HCT116 (cell line): ENCODE measurements at regions not wholly inside any gene's neighbourhood (a gene's known extent, or its start where the extent isn't known, plus 50 kb on each side); places are given as distances from the start of the nearest gene placed in this dataset.

Source experiments
- ATAC-seq: fragments of 200-7000 bp; cut with Tn5 transposase; 2 replicates; pipeline ENCODE4 v1.9.1; 2020; ENCODE audit warnings: mild to moderate bottlenecking, moderate library complexity
- BruUV-seq: library from RNA; stranded (reverse); fragments of 400-500 nt; replicated peaks from 2 replicates; lab custom pipeline; 2021; lab: Mats Ljungman, UMichigan
- CTCF ChIA-PET: fragments of 300-600 bp; sonication (Branson Sonifier 250); formaldehyde crosslinking; loops from one replicate; lab custom pipeline; 2021; ENCODE audit warnings: antibody characterized with exemption; lab: Charles Lee
- POLR2A ChIA-PET: fragments of 300-600, 350-600 bp; sonication (Branson Sonifier 250); formaldehyde crosslinking; loops from one replicate; lab custom pipeline; 2021; ENCODE audit warnings: antibody characterized with exemption; lab: Charles Lee
- RAD21 ChIA-PET, 2 experiments: fragments of 300-600 bp; sonication (Branson Sonifier 250); formaldehyde crosslinking; loops; one replicate each; lab custom pipeline; 2023; ENCODE audit warnings: low total read pairs in 2 of 2; ENCODE audit not compliant: uncharacterized antibody in 2 of 2, unreplicated experiment in 2 of 2, low non-redundant PET in 1 of 2; lab: Charles Lee
- DNase-seq: peaks from one replicate; pipeline ENCODE4 v3.0.0-alpha.2; 2010; ENCODE audit warnings: low read depth, low spot score
- H2AFZ ChIP-seq: fragments of 200-600 bp; shearing (Covaris generic), sonication (generic); 2 replicates; pipeline ENCODE4 v1.6.1; 2017; ENCODE audit warnings: low read depth, mixed run types, mixed read lengths, antibody characterized with exemption, low read length; ENCODE audit not compliant: poor library complexity, severe bottlenecking
- H3K27ac ChIP-seq: 2 replicates; pipeline ENCODE4 v1.5.1; 2012; ENCODE audit warnings: low read depth, low read length
- H3K27me3 ChIP-seq: fragments of 200-600 bp; sonication (generic); 2 replicates; pipeline ENCODE4 v1.6.1; 2016; ENCODE audit warnings: mixed run types, low read length, mixed read lengths; ENCODE audit not compliant: insufficient read depth
- H3K36me3 ChIP-seq, 2 experiments: fragments of 200-500 bp in 1 of 2; fragments of 200-600 bp in 1 of 2; sonication (Bioruptor generic) in 1 of 2; sonication (generic) in 1 of 2; 2 replicates each; pipeline versions ENCODE4 v1.5.1 to v1.6.1; 2014 to 2016; ENCODE audit warnings: low read length in 2 of 2, inconsistent platforms in 1 of 2, mixed read lengths in 1 of 2, mixed run types in 1 of 2; ENCODE audit not compliant: insufficient read depth in 2 of 2, control insufficient read depth in 1 of 2
- H3K4me1 ChIP-seq, 2 experiments: fragments of 200-600 bp in 1 of 2; sonication (generic) in 1 of 2; 2 replicates each; pipeline versions ENCODE4 v1.5.1 to v1.6.1; 2012 to 2017; ENCODE audit warnings: low read length in 2 of 2, inconsistent platforms in 1 of 2, mild to moderate bottlenecking in 1 of 2, mixed read lengths in 1 of 2, mixed run types in 1 of 2, moderate library complexity in 1 of 2; ENCODE audit not compliant: insufficient read depth in 2 of 2, control insufficient read depth in 1 of 2
- H3K4me2 ChIP-seq: fragments of 200-600 bp; sonication (generic); 2 replicates; pipeline ENCODE4 v1.6.1; 2017; ENCODE audit warnings: mixed run types, low read length, mixed read lengths
- H3K4me3 ChIP-seq, 2 experiments: fragments of 200-600 bp in 1 of 2; sonication (generic) in 1 of 2; replicated peaks in 1 of 2; 2 replicates each; pipeline ENCODE4 v1.5.1; 2011 to 2016; ENCODE audit warnings: low read length in 2 of 2, control low read depth in 1 of 2, low read depth in 1 of 2, mild to moderate bottlenecking in 1 of 2, mixed read lengths in 1 of 2, mixed run types in 1 of 2
- H3K79me2 ChIP-seq: fragments of 200-600 bp; sonication (generic); 2 replicates; pipeline ENCODE4 v1.6.1; 2017; ENCODE audit warnings: mild to moderate bottlenecking, mixed run types, low read length, moderate library complexity, mixed read lengths; ENCODE audit not compliant: insufficient read depth
- H3K9ac ChIP-seq: fragments of 200-600 bp; sonication (generic); 2 replicates; pipeline ENCODE4 v1.6.1; 2016; ENCODE audit warnings: low read length, mixed read lengths
- H3K9me2 ChIP-seq: fragments of 200-600 bp; sonication (generic), shearing (Covaris generic); 2 replicates; pipeline ENCODE4 v1.6.1; 2017; ENCODE audit warnings: mixed run types, mild to moderate bottlenecking, moderate library complexity; ENCODE audit not compliant: insufficient read depth
- H3K9me3 ChIP-seq, 2 experiments: fragments of 200-500 bp in 1 of 2; fragments of 200-600 bp in 1 of 2; sonication (Bioruptor generic) in 1 of 2; sonication (generic) in 1 of 2; 2 replicates each; pipeline ENCODE4 v1.6.1; 2014 to 2017; ENCODE audit warnings: low read length in 2 of 2, mixed read lengths in 2 of 2, inconsistent platforms in 1 of 2, low read depth in 1 of 2, mild to moderate bottlenecking in 1 of 2, mixed run types in 1 of 2, moderate library complexity in 1 of 2; ENCODE audit not compliant: control insufficient read depth in 1 of 2, insufficient read depth in 1 of 2
- H4K20me1 ChIP-seq: fragments of 200-600 bp; sonication (generic), shearing (Covaris generic); 2 replicates; pipeline ENCODE4 v1.6.1; 2017; ENCODE audit warnings: mixed run types, mild to moderate bottlenecking, moderate library complexity; ENCODE audit not compliant: insufficient read depth
- CBX3 ChIP-seq: IDR thresholded peaks from 2 replicates; pipeline ENCODE4 v1.6.1; 2012; ENCODE audit warnings: low read depth
- CEBPB ChIP-seq: IDR thresholded peaks from 2 replicates; pipeline ENCODE4 v1.6.1; 2012; ENCODE audit warnings: low read depth
- CTCF ChIP-seq, 3 experiments: fragments of 200-600 bp in 1 of 3; sonication (generic) in 1 of 3; IDR thresholded peaks in 2 of 3; conservative IDR thresholded peaks in 1 of 3; 2 replicates each; pipeline ENCODE4 v1.5.1; 2012 to 2017; ENCODE audit warnings: low read depth in 2 of 3, low read length in 2 of 3, antibody characterized with exemption in 1 of 3, borderline replicate concordance in 1 of 3, control low read depth in 1 of 3, mild to moderate bottlenecking in 1 of 3, mixed read lengths in 1 of 3, mixed run types in 1 of 3, moderate library complexity in 1 of 3; ENCODE audit not compliant: insufficient read depth in 1 of 3
- EGR1 ChIP-seq: IDR thresholded peaks from 2 replicates; pipeline ENCODE4 v1.6.1; 2012; ENCODE audit warnings: low read depth
- ELF1 ChIP-seq: IDR thresholded peaks from 2 replicates; pipeline ENCODE4 v1.6.1; 2012; ENCODE audit warnings: low read depth, borderline replicate concordance
- EZH2 ChIP-seq: fragments of 200-600 bp; sonication (generic); IDR thresholded peaks from 2 replicates; pipeline ENCODE4 v1.6.1; 2017; ENCODE audit warnings: antibody characterized with exemption, mixed run types
- EZH2phosphoT487 ChIP-seq: fragments of 200-600 bp; IDR thresholded peaks from 2 replicates; pipeline ENCODE4 v1.6.1; 2018; ENCODE audit warnings: antibody characterized with exemption, borderline replicate concordance
- FOSL1 ChIP-seq: IDR thresholded peaks from 2 replicates; pipeline ENCODE4 v1.6.1; 2012; ENCODE audit warnings: low read depth
- JUND ChIP-seq: IDR thresholded peaks from 2 replicates; pipeline ENCODE4 v1.6.1; 2012
- POLR2A ChIP-seq: IDR thresholded peaks from 2 replicates; pipeline ENCODE4 v1.7.0; 2011; ENCODE audit warnings: borderline replicate concordance; ENCODE audit not compliant: insufficient read depth, insufficient read length; ENCODE audit errors: extremely low read depth
- POLR2AphosphoS5 ChIP-seq: IDR thresholded peaks from 2 replicates; pipeline ENCODE4 v1.6.1; 2011; ENCODE audit warnings: mild to moderate bottlenecking, low read depth, low read length, moderate library complexity
- RAD21 ChIP-seq: IDR thresholded peaks from 2 replicates; pipeline ENCODE4 v1.6.1; 2012; ENCODE audit warnings: low read depth, mild to moderate bottlenecking
- SIN3A ChIP-seq: IDR thresholded peaks from 2 replicates; pipeline ENCODE4 v1.6.1; 2012; ENCODE audit warnings: low read depth
- SRF ChIP-seq: IDR thresholded peaks from 2 replicates; pipeline ENCODE4 v1.6.1; 2012; ENCODE audit warnings: low read depth
- TCF7L2 ChIP-seq: IDR thresholded peaks from 2 replicates; pipeline ENCODE4 v1.7.0; 2011; ENCODE audit warnings: borderline replicate concordance, inconsistent platforms; ENCODE audit not compliant: insufficient read depth, insufficient read length; ENCODE audit errors: extremely low read depth
- YY1 ChIP-seq: IDR thresholded peaks from 2 replicates; pipeline ENCODE4 v1.6.1; 2011; ENCODE audit warnings: low read length, low read depth, moderate library complexity, mild to moderate bottlenecking; ENCODE audit not compliant: insufficient replicate concordance; ENCODE audit errors: extremely low read depth
- ZFX ChIP-seq: fragments of 450-650 bp; IDR thresholded peaks from 2 replicates; pipeline ENCODE4 v1.6.1; 2017
- ZNF274 ChIP-seq: fragments of 200-500 bp; sonication (Bioruptor generic); IDR thresholded peaks from 2 replicates; pipeline ENCODE4 v1.6.1; 2014; ENCODE audit warnings: mild to moderate bottlenecking, low read depth, low read length, inconsistent platforms
- intact Hi-C: fragments of 100-400 bp; cut with micrococcal nuclease; formaldehyde crosslinking; loops from 2 replicates; pipeline ENCODE4 v1.10.0; 2022
- TF ChIP-seq, protein P1 (sequence below): IDR thresholded peaks from 2 replicates; pipeline ENCODE4 v1.6.1; 2012

DNA sequence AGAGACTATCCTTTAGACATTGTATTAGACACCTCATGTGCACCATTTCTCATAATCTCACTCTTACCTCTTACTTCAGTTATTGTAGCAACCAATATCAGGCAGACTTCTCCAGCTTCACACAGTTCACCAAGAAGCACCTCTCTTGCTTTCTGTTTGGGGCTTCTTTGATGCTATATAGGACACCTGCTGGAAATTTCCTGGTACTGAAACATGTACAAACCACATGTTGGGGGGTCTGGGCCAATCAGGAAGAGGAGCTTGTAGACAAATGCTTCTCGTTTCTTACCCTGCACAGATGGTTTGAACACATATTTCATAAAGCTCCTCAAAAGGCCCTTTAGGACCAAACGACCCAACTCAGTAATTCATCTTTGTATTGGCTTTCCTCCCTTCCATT is 212.1 kb downstream of the IZUMO3 start:
- Histone ChIP-seq H3K9me2 (no peaks in the 10 kb centered on the region), H2AFZ (no peak overlapping the region)
- ATAC-seq: no peak
- BruUV-seq: no TSS peak
- no peak for TF ChIP-seq ZNF274
- TF ChIP-seq POLR2AphosphoS5: no peak
- no peak for TF ChIP-seq JUND
- TF ChIP-seq POLR2A: no peak
- no peak for TF ChIP-seq FOSL1
- no peak for TF ChIP-seq RAD21
- no peak for TF ChIP-seq EGR1
- no peak for TF ChIP-seq CBX3
- TF ChIP-seq, all 23 proteins: peak for 0
- H3K4me2 ChIP-seq: no peak overlapping the region
- no peak overlapping the region for H3K9ac ChIP-seq
- ChIA-PET RAD21 (no interaction called here), CTCF (no interaction called here), POLR2A (no interaction called here)
- no peak overlapping the region for H3K27ac ChIP-seq
- H3K9me3 ChIP-seq: peaks cover 13% of the 10 kb centered on the region in 2 experiments; a peak in 2 of 4 replicates
- H3K79me2 ChIP-seq: no peaks in the 10 kb centered on the region
- intact Hi-C loops: no loop called here
- H3K4me3 ChIP-seq: no peak overlapping the region
- H3K4me1 ChIP-seq: no peaks in the 10 kb centered on the region
- no peaks in the 10 kb centered on the region for H4K20me1 ChIP-seq
- no peaks in the 10 kb centered on the region for H3K36me3 ChIP-seq
- H3K27me3 ChIP-seq: no peaks in the 10 kb centered on the region
- no peak for DNase-seq

GRCh38 chr9:24298912-24299311 is 246.8 kb downstream of the IZUMO3 start:
- no peak overlapping the region for H3K4me2 ChIP-seq
- no peaks in the 10 kb centered on the region for H3K79me2 ChIP-seq
- H3K9ac ChIP-seq: no peak overlapping the region
- CTCF ChIA-PET: no interaction called here
- H3K27me3 ChIP-seq: no peaks in the 10 kb centered on the region
- RAD21 ChIA-PET: no interaction called here
- intact Hi-C loops: no loop called here
- H3K9me3 ChIP-seq: peaks cover 15 to 17% of the 10 kb centered on the region in 2 experiments; a peak in 2 of 4 replicates
- H3K9me2 ChIP-seq: no peaks in the 10 kb centered on the region
- DNase-seq (no peak), ATAC-seq (no peak)
- BruUV-seq: no TSS peak
- no peaks in the 10 kb centered on the region for H3K36me3 ChIP-seq
- H2AFZ ChIP-seq: no peak overlapping the region
- H3K4me3 ChIP-seq: no peak overlapping the region
- H3K27ac ChIP-seq: no peak overlapping the region
- no peaks in the 10 kb centered on the region for H4K20me1 ChIP-seq
- no peaks in the 10 kb centered on the region for H3K4me1 ChIP-seq
- POLR2A ChIA-PET: no interaction called here
- TF ChIP-seq YY1: no peak
- no peak for TF ChIP-seq ELF1
- no peak for TF ChIP-seq TCF7L2
- no peak for TF ChIP-seq POLR2AphosphoS5
- TF ChIP-seq CTCF (IDR thresholded peaks at IDR 0.05 in 2 of 3, conservative IDR thresholded peaks at IDR 0.05 in 1 of 3; ENCODE audit: borderline replicate concordance in 1 of 3, insufficient read depth in 1 of 3, low read depth in 2 of 3, low read length in 2 of 3): no peak
- TF ChIP-seq RAD21: no peak
- TF ChIP-seq, protein P1, sequence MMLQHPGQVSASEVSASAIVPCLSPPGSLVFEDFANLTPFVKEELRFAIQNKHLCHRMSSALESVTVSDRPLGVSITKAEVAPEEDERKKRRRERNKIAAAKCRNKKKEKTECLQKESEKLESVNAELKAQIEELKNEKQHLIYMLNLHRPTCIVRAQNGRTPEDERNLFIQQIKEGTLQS: no peak
- TF ChIP-seq EZH2phosphoT487: no peak
- TF ChIP-seq JUND: no peak
- no peak for TF ChIP-seq SRF
- no peak for TF ChIP-seq POLR2A
- no peak for TF ChIP-seq ZFX
- TF ChIP-seq SIN3A: no peak
- TF ChIP-seq CEBPB: no peak
- no peak for TF ChIP-seq EZH2
- no peak for TF ChIP-seq ZNF274
- no peak for TF ChIP-seq FOSL1
